HG03039 (cell line): ENCODE measurements at regions not wholly inside any gene's neighbourhood (a gene's known extent, or its start where the extent isn't known, plus 50 kb on each side); places are given as distances from the start of the nearest gene placed in this dataset.
"Not testable (repeated sequence)": the region's sequence is repeated elsewhere in the genome, so short reads cannot be mapped to it uniquely, and the experiment has no call there.

Experiments used
- ATAC-seq: cut with Tn5 transposase; IDR thresholded peaks from one replicate; pipeline ENCODE4 v1.9.1; 2021; ENCODE audit warnings: mild to moderate bottlenecking, moderate library complexity; ENCODE audit not compliant: unreplicated experiment

GRCh38 chr21:27047658-27048314 lies 80.9 kb upstream of the ADAMTS5 start:
- no peak for ATAC-seq

- no peak for ATAC-seq
Measured at GRCh38 chr21:27047283-27047657, 80.4 kb upstream of the ADAMTS5 start.

- ATAC-seq = no peak
Measured at GRCh38 chr21:27045281-27045985, 78.5 kb upstream of the ADAMTS5 start.

- no peak for ATAC-seq
Measured at GRCh38 chr21:27043377-27043776, 76.5 kb upstream of the ADAMTS5 start.

GRCh38 chr21:27040738-27041469 lies 74.0 kb upstream of the ADAMTS5 start:
- ATAC-seq = no peak

GRCh38 chr21:27036736-27037301 lies 69.9 kb upstream of the ADAMTS5 start:
- ATAC-seq = no peak

GRCh38 chr21:27035791-27036190 lies 68.9 kb upstream of the ADAMTS5 start:
- no peak for ATAC-seq

- ATAC-seq = no peak
Measured at GRCh38 chr21:27034796-27035195, 67.9 kb upstream of the ADAMTS5 start.

- no peak for ATAC-seq
Measured at GRCh38 chr21:27033471-27033870, 66.6 kb upstream of the ADAMTS5 start.

GRCh38 chr21:27026501-27026900 lies 59.6 kb upstream of the ADAMTS5 start:
- ATAC-seq = no peak

GRCh38 chr21:27025708-27026107 lies 58.8 kb upstream of the ADAMTS5 start:
- not testable (repeated sequence) for ATAC-seq

GRCh38 chr21:27024971-27025370 lies 58.1 kb upstream of the ADAMTS5 start:
- ATAC-seq = no peak

GRCh38 chr21:27024301-27024700 lies 57.4 kb upstream of the ADAMTS5 start:
- ATAC-seq = no peak

GRCh38 chr21:27023186-27023585 lies 56.3 kb upstream of the ADAMTS5 start:
- ATAC-seq = no peak

- no peak for ATAC-seq
Measured at GRCh38 chr21:27021801-27022200, 54.9 kb upstream of the ADAMTS5 start.

GRCh38 chr21:27021046-27021445 lies 54.2 kb upstream of the ADAMTS5 start:
- no peak for ATAC-seq

- no peak for ATAC-seq
Measured at GRCh38 chr21:27017246-27017645, 50.4 kb upstream of the ADAMTS5 start.
